Raji (cell line): ENCODE measurements at regions not wholly inside any gene's neighbourhood (a gene's known extent, or its start where the extent isn't known, plus 50 kb on each side); places are given as distances from the start of the nearest gene placed in this dataset.

ENCODE experiments used
- POLR2A ChIP-seq: IDR thresholded peaks from 2 replicates; pipeline ENCODE4 v1.6.1; 2011; ENCODE audit warnings: low read depth, low read length, control low read depth; ENCODE audit not compliant: insufficient read depth

DNA sequence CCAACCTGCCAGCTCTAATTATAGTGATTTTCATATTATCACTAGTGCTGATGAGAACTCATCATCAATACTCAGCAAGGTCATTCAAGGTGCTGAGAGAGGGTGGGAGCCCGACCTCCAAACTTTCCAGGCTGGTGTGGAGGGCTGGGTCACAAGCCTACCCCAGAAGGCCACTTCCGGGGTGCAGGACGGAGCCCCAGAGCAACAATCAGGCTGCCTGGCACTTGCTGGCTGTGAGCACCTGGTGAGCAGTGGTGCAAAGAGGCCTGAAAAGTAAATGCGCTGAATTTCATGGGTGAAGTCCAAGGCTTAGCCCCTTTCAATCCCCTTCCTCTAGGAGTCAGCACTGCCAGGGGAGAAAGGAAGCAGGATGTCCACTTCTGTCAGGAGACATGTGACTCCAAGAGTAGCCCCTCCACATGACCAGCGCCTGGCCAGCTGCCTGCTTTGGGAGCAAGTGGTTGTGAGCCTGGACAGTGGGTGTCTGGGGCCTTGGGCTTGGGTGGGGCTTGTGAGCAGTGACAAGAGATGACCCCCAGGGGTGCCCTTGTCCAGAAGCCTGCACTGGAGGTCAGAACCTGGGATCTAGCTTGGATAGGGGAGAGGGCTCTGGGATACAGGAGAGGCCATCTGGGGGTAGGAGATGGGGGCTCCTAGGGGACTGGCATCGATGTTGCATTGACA lies 165.0 kb upstream of the TLE3 start:
- no peak for TF ChIP-seq POLR2A

- no peak for TF ChIP-seq POLR2A
Observed at GRCh38 chr15:70262171-70262570, 164.5 kb upstream of the TLE3 start.

GRCh38 chr15:70261083-70261482 lies 163.4 kb upstream of the TLE3 start:
- no peak for TF ChIP-seq POLR2A

DNA sequence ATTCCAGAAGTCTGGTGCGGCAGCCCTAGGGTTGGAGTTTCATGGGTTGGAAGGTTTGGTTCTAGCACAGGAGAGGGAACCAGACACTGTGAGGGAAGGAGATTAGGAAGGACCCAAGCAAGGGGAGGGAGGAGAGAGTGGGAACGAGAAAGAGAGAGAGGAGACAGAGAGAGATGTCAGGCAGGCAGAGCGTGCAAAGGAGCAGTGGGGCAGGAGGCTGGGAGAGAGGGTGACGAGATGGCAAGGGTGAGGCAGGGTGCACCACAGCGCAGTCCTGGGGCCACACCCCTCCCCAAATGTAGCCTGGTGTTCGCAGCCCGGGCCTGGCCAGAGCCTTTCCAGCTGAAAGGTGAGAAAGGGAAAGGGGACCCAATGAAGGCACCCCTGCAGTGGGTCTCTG lies 162.9 kb upstream of the TLE3 start:
- TF ChIP-seq POLR2A: no peak

DNA sequence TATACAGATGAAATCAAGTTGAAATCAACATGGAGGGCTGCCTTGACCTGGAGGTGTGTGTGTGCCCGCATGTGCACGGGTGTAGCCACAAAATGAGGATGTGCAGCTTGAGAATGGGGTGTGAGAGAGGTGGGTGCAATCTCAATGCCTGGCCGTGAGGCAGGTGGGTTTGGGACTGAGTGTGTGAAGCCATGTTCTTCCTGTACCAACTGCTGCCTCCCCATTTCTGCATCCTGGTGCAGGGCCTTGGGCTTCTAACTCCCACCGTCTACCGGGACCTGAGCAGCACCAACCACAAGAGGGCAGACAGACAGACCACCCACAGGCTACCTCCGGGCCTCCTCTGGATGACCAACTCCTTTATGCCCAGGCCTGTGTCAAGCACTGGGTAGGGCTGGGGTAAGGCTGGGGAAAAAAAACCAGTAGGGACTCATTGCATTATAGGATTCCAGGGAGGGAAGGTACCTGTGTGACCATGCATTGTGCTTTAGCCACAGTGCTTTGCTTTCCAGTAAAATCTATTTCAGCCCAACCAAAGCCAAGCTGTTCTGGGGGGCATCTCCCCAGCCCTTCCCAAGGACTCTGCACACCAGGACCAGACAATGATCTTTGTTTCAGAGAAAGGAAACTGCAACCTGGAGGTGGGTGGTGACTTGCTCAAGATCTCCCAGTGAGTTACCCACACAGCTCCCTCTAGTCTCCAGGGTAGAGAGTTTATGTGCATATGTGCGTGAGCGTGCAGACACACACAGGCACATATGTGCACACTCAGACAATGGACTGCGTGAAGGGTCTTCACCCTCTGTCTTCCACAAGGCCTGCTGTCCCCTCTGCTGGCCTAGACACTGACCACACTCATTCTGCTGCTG lies 162.2 kb upstream of the TLE3 start:
- TF ChIP-seq POLR2A: no peak

DNA sequence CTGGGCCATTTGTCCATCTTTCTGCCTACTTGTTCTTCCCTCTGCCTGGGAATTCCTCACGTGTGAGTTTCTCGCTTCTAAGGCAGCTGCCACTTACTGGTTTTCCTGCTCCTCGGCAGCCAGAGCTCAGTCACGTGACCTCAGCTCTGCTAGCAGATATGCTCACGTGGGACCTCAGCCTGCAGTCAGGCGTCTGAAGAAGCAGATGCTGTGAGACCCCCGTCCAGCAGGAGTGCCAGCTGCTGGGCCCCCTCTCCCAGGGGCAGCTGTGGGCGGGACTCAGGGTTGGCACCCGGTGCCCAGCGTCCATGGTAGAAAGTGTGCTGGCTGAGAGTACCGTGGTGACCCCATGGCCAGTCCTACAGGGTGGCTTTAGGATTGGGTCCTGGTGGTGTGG lies 161.3 kb upstream of the TLE3 start:
- no peak for TF ChIP-seq POLR2A

GRCh38 chr15:70258369-70259027 lies 160.8 kb upstream of the TLE3 start:
- TF ChIP-seq POLR2A: no peak

- TF ChIP-seq POLR2A: no peak
Observed at GRCh38 chr15:70257573-70258248, 160.0 kb upstream of the TLE3 start.

GRCh38 chr15:70257047-70257446 lies 159.3 kb upstream of the TLE3 start:
- TF ChIP-seq POLR2A: no peak

- TF ChIP-seq POLR2A: no peak
Observed at GRCh38 chr15:70254311-70254869, 156.7 kb upstream of the TLE3 start.

- TF ChIP-seq POLR2A: no peak
Observed at GRCh38 chr15:70253461-70254156, 155.9 kb upstream of the TLE3 start.

GRCh38 chr15:70252951-70253320 lies 155.2 kb upstream of the TLE3 start:
- no peak for TF ChIP-seq POLR2A

DNA sequence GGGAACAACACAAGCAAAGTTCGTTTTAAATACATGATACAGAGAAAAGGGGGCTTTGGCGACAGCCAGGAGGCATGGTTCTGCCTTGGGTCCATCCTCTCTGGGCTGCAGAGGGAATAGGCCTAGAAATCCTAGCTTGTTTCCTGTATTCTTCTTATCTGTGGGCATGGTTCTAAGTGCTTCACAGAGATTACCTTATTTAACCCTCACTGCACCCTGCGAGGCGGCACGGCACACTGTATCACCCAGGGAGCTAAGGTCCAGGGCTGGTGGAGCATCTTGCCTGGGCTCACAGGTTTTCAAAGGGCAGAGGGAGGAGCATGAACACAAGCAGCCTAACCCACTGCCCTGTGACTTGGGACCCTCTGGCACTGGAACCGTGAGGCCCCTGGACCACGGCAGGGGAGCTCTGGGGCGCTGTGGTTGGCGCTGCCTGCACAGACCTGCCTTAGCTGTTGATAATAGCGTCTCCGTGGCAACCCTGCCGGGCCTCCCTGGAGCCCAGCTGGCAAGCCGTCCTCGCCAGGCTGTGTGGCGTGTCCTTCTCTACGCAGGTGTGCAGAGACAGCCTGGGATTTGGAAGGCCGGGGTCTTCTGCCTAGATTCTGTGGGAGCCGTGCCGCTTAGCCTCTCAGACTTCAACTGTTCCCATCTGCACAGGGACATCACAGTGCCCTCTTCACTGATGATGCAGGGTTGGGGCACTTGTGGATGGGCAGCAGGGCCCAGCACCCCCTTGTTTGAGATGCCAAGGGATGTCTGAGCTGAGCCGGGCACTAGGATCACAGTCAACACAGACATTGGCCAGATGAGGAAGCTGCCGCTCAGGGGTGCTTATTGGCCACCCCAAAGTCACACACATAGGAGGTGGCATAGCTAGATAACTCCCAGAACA lies 154.6 kb upstream of the TLE3 start:
- TF ChIP-seq POLR2A: no peak
